HEK293 (cell line): ENCODE measurements at regions not wholly inside any gene's neighbourhood (a gene's known extent, or its start where the extent isn't known, plus 50 kb on each side); places are given as distances from the start of the nearest gene placed in this dataset.

Source experiments
- CTCF ChIA-PET: fragments of 350-600 bp; formaldehyde crosslinking; extraction: SDS; loops from one replicate; lab custom pipeline; 2021; ENCODE audit warnings: antibody characterized with exemption; lab: Yijun Ruan, JAX
- POLR2A ChIA-PET: fragments of 300-600 bp; formaldehyde crosslinking; extraction: SDS; loops from one replicate; lab custom pipeline; 2020; ENCODE audit warnings: antibody characterized with exemption, inconsistent platforms; lab: Yijun Ruan, JAX
- H3K27ac ChIP-seq: fragments of 200-500 bp; sonication (Bioruptor generic); 2 replicates; pipeline ENCODE4 v1.5.1; 2014; ENCODE audit warnings: low read depth, low read length, control low read depth, inconsistent platforms; ENCODE audit errors: extremely low read depth
- H3K36me3 ChIP-seq, 2 experiments: fragments of 200-500 bp in 1 of 2; sonication (Bioruptor generic) in 1 of 2; 1 replicate in 1 of 2; 2 replicates in 1 of 2; pipeline ENCODE4 v1.5.1; 2014 to 2017; ENCODE audit warnings: inconsistent platforms in 2 of 2, low read length in 2 of 2; ENCODE audit not compliant: control insufficient read depth in 2 of 2, insufficient read depth in 1 of 2
- H3K4me1 ChIP-seq: fragments of 200-500 bp; sonication (Bioruptor generic); 2 replicates; pipeline ENCODE4 v1.5.1; 2014; ENCODE audit warnings: mild to moderate bottlenecking, low read length, inconsistent platforms; ENCODE audit not compliant: control insufficient read depth, insufficient read depth
- H3K4me3 ChIP-seq: 2 replicates; pipeline ENCODE4 v1.5.1; 2011; ENCODE audit warnings: low read depth, mild to moderate bottlenecking, control low read depth, low read length, moderate library complexity
- H3K9me3 ChIP-seq: fragments of 200-500 bp; sonication (Bioruptor generic); 2 replicates; pipeline ENCODE4 v1.5.1; 2014; ENCODE audit warnings: low read depth, low read length, inconsistent platforms; ENCODE audit not compliant: control insufficient read depth, insufficient read depth
- EGR2 ChIP-seq: fragments of 450-650 bp; formaldehyde crosslinking; IDR thresholded peaks from 2 replicates; pipeline ENCODE4 v1.5.1; 2016; ENCODE audit warnings: low read depth, missing biosample characterization, missing genetic modification characterization
- KLF16 ChIP-seq: fragments of 450-650 bp; formaldehyde crosslinking; IDR thresholded peaks from 2 replicates; pipeline ENCODE4 v1.5.1; 2017; ENCODE audit warnings: missing biosample characterization, missing genetic modification characterization
- KLF8 ChIP-seq: fragments of 450-650 bp; formaldehyde crosslinking; IDR thresholded peaks from 2 replicates; pipeline ENCODE4 v1.5.1; 2016; ENCODE audit warnings: missing biosample characterization, missing genetic modification characterization
- SALL2 ChIP-seq: fragments of 450-650 bp; formaldehyde crosslinking; IDR thresholded peaks from 2 replicates; pipeline ENCODE4 v1.5.0; 2017; ENCODE audit warnings: missing biosample characterization, mild to moderate bottlenecking, missing genetic modification characterization, borderline replicate concordance
- YY2 ChIP-seq: fragments of 450-650 bp; formaldehyde crosslinking; IDR thresholded peaks from 2 replicates; pipeline ENCODE4 v1.5.1; 2016; ENCODE audit warnings: missing biosample characterization, missing genetic modification characterization
- ZBTB1 ChIP-seq: fragments of 450-650 bp; formaldehyde crosslinking; IDR thresholded peaks from 2 replicates; pipeline ENCODE4 v1.5.1; 2016; ENCODE audit warnings: missing biosample characterization, missing genetic modification characterization
- ZFP3 ChIP-seq: fragments of 450-650 bp; formaldehyde crosslinking; IDR thresholded peaks from 2 replicates; pipeline ENCODE4 v1.5.1; 2016; ENCODE audit warnings: low read depth, missing biosample characterization, missing genetic modification characterization
- ZFP37 ChIP-seq: fragments of 450-650 bp; formaldehyde crosslinking; IDR thresholded peaks from 2 replicates; pipeline ENCODE4 v1.5.1; 2016; ENCODE audit warnings: missing biosample characterization, missing genetic modification characterization
- ZNF138 ChIP-seq: fragments of 450-650 bp; formaldehyde crosslinking; IDR thresholded peaks from 2 replicates; pipeline ENCODE4 v1.5.1; 2016; ENCODE audit warnings: missing biosample characterization, missing genetic modification characterization, borderline replicate concordance
- ZNF16 ChIP-seq: fragments of 450-650 bp; formaldehyde crosslinking; IDR thresholded peaks from 2 replicates; pipeline ENCODE4 v1.5.1; 2016; ENCODE audit warnings: low read depth, missing biosample characterization, missing genetic modification characterization
- ZNF19 ChIP-seq: fragments of 450-650 bp; formaldehyde crosslinking; IDR thresholded peaks from 2 replicates; pipeline ENCODE4; 2016; ENCODE audit warnings: missing biosample characterization, missing genetic modification characterization, low read depth
- ZNF214 ChIP-seq: fragments of 450-650 bp; formaldehyde crosslinking; IDR thresholded peaks from 2 replicates; pipeline ENCODE4 v1.5.1; 2017; ENCODE audit warnings: missing biosample characterization, mild to moderate bottlenecking, missing genetic modification characterization, borderline replicate concordance
- ZNF24 ChIP-seq: fragments of 450-650 bp; formaldehyde crosslinking; IDR thresholded peaks from 2 replicates; pipeline ENCODE4 v1.5.1; 2016; ENCODE audit warnings: missing biosample characterization, missing genetic modification characterization
- ZNF266 ChIP-seq: fragments of 450-650 bp; formaldehyde crosslinking; IDR thresholded peaks from 2 replicates; pipeline ENCODE4 v1.5.1; 2016; ENCODE audit warnings: missing biosample characterization, missing genetic modification characterization, low read depth
- ZNF416 ChIP-seq: fragments of 450-650 bp; formaldehyde crosslinking; IDR thresholded peaks from 2 replicates; pipeline ENCODE4 v1.5.1; 2016; ENCODE audit warnings: missing biosample characterization, missing genetic modification characterization
- ZNF473 ChIP-seq: fragments of 450-650 bp; formaldehyde crosslinking; IDR thresholded peaks from 2 replicates; pipeline ENCODE4 v1.5.1; 2017; ENCODE audit warnings: missing biosample characterization, missing genetic modification characterization
- ZNF585B ChIP-seq: fragments of 450-650 bp; formaldehyde crosslinking; IDR thresholded peaks from 2 replicates; pipeline ENCODE4 v1.5.1; 2016; ENCODE audit warnings: missing biosample characterization, missing genetic modification characterization
- ZNF707 ChIP-seq: fragments of 450-650 bp; formaldehyde crosslinking; IDR thresholded peaks from 2 replicates; pipeline ENCODE4 v1.5.1; 2016; ENCODE audit warnings: missing biosample characterization, missing genetic modification characterization
- ZNF837 ChIP-seq: fragments of 450-650 bp; formaldehyde crosslinking; IDR thresholded peaks from 2 replicates; pipeline ENCODE4 v1.5.1; 2016; ENCODE audit warnings: missing biosample characterization, missing genetic modification characterization
- TF ChIP-seq, protein P1 (sequence below): fragments of 450-650 bp; formaldehyde crosslinking; IDR thresholded peaks from 2 replicates; pipeline ENCODE4 v1.5.1; 2016; ENCODE audit warnings: missing biosample characterization, missing genetic modification characterization
- TF ChIP-seq, protein P2 (sequence below): fragments of 450-650 bp; formaldehyde crosslinking; IDR thresholded peaks from 2 replicates; pipeline ENCODE4 v1.5.1; 2016; ENCODE audit warnings: missing biosample characterization, missing genetic modification characterization
- TF ChIP-seq, protein P3 (sequence below): fragments of 450-650 bp; formaldehyde crosslinking; IDR thresholded peaks from 2 replicates; pipeline ENCODE4 v1.5.1; 2016; ENCODE audit warnings: missing biosample characterization, missing genetic modification characterization
- TF ChIP-seq, protein P4 (sequence below): fragments of 450-650 bp; formaldehyde crosslinking; IDR thresholded peaks from 2 replicates; pipeline ENCODE4 v1.5.1; 2016; ENCODE audit warnings: missing biosample characterization, missing genetic modification characterization, low read depth
- TF ChIP-seq, protein P5 (sequence below): fragments of 450-650 bp; IDR thresholded peaks from 2 replicates; pipeline ENCODE4 v1.5.1; 2018; ENCODE audit warnings: missing biosample characterization, mild to moderate bottlenecking, missing genetic modification characterization

DNA sequence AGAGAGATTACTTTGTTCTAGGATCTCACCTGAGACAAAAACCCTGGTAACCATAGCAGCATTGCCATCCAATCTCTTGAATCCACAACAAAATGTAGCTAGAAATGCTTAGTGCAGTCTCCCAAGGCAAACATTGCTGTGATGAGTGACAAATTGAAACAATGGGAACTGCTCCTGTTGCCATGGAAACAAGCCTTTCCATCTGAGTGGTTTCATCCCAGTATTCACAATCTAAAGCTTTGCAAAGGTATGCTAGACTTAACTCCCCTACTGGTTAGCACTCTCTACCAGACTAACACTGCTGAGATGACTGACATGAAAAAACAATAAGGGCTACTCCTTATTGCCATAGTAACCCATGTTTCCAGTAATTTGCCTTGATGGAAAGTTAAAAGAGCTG lies 172.6 kb upstream of the CNTN3 start:
- ChIA-PET POLR2A (no interaction called here), CTCF (no interaction called here)
- no peaks in the 10 kb centered on the region for H3K9me3 ChIP-seq
- H3K27ac ChIP-seq: no peak overlapping the region
- H3K4me1 ChIP-seq: no peaks in the 10 kb centered on the region
- H3K36me3 ChIP-seq: no peaks in the 10 kb centered on the region
- H3K4me3 ChIP-seq: no peak overlapping the region
- TF ChIP-seq ZNF19 (tag by site-specific recombination): no peak
- TF ChIP-seq, protein P1, sequence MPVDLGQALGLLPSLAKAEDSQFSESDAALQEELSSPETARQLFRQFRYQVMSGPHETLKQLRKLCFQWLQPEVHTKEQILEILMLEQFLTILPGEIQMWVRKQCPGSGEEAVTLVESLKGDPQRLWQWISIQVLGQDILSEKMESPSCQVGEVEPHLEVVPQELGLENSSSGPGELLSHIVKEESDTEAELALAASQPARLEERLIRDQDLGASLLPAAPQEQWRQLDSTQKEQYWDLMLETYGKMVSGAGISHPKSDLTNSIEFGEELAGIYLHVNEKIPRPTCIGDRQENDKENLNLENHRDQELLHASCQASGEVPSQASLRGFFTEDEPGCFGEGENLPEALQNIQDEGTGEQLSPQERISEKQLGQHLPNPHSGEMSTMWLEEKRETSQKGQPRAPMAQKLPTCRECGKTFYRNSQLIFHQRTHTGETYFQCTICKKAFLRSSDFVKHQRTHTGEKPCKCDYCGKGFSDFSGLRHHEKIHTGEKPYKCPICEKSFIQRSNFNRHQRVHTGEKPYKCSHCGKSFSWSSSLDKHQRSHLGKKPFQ (tag by site-specific recombination): no peak

DNA sequence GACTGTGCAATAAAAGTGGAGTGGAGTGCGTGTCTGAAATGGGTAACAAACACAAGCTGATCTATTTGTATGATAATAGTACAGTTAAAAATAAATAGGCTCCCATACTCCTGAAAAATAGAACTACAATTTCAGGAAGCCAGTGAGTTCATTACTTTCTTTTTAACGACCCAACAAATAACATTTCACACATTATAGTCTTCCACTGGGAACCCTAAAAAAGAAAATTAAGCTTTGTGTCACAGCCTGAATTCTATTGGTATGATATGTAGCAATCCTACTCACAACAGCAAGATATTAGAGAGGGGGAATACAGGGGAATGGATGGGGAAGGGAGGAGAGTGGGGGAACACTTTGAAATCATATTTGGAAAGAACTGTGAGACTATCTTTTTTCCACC lies 156.9 kb upstream of the CNTN3 start:
- no peak for TF ChIP-seq ZNF266 (tag by site-specific recombination)
- TF ChIP-seq ZFP37 (tag by site-specific recombination): no peak
- TF ChIP-seq, protein P2, sequence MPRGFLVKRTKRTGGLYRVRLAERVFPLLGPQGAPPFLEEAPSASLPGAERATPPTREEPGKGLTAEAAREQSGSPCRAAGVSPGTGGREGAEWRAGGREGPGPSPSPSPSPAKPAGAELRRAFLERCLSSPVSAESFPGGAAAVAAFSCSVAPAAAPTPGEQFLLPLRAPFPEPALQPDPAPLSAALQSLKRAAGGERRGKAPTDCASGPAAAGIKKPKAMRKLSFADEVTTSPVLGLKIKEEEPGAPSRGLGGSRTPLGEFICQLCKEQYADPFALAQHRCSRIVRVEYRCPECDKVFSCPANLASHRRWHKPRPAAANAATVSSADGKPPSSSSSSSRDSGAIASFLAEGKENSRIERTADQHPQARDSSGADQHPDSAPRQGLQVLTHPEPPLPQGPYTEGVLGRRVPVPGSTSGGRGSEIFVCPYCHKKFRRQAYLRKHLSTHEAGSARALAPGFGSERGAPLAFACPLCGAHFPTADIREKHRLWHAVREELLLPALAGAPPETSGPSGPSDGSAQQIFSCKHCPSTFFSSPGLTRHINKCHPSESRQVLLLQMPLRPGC (tag by site-specific recombination): no peak
- TF ChIP-seq ZNF707 (tag by site-specific recombination): no peak
- TF ChIP-seq KLF8 (tag by site-specific recombination): no peak
- TF ChIP-seq EGR2 (tag by site-specific recombination): no peak
- no peak for TF ChIP-seq ZBTB1 (tag by site-specific recombination)
- no peak for TF ChIP-seq ZNF16 (tag by site-specific recombination)
- TF ChIP-seq, protein P3, sequence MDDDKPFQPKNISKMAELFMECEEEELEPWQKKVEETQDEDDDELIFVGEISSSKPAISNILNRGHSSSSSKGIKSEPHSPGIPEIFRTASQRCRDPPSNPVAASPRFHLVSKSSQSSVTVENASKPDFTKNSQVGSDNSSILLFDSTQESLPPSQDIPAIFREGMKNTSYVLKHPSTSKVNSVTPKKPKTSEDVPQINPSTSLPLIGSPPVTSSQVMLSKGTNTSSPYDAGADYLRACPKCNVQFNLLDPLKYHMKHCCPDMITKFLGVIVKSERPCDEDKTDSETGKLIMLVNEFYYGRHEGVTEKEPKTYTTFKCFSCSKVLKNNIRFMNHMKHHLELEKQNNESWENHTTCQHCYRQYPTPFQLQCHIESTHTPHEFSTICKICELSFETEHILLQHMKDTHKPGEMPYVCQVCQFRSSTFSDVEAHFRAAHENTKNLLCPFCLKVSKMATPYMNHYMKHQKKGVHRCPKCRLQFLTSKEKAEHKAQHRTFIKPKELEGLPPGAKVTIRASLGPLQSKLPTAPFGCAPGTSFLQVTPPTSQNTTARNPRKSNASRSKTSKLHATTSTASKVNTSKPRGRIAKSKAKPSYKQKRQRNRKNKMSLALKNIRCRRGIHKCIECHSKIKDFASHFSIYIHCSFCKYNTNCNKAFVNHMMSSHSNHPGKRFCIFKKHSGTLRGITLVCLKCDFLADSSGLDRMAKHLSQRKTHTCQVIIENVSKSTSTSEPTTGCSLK: no peak
- TF ChIP-seq ZNF24 (tag by site-specific recombination): no peak
- CTCF ChIA-PET: no interaction called here

DNA sequence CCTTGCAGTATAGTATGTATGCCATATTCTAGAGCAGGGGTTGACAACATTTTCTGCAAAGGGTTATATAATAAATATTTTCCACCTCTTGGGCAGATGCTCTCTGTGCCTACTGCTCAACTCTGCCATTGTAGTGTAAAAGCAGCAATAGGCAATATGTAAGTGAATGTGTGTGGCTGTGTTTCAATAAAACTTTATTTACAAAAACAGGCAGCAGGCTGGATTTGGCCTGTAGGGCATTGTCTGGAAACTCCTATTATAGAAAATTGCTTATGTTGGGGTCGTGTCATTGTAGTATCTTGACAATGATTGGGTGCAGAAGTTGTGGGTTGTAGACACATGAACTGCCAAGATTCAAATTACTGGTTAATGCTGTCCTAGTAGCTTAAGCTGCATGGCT lies 153.6 kb upstream of the CNTN3 start:
- POLR2A ChIA-PET: no interaction called here
- no peaks in the 10 kb centered on the region for H3K4me1 ChIP-seq
- no peaks in the 10 kb centered on the region for H3K9me3 ChIP-seq
- CTCF ChIA-PET: no interaction called here
- H3K27ac ChIP-seq: no peak overlapping the region
- no peak overlapping the region for H3K4me3 ChIP-seq
- no peaks in the 10 kb centered on the region for H3K36me3 ChIP-seq
- TF ChIP-seq ZNF585B (tag by site-specific recombination) (no peak), ZNF473 (tag by site-specific recombination) (no peak), ZNF837 (tag by site-specific recombination) (no peak), ZNF138 (tag by site-specific recombination) (no peak), ZNF24 (tag by site-specific recombination) (no peak), KLF16 (tag by site-specific recombination) (no peak), ZFP3 (no peak), ZNF16 (tag by site-specific recombination) (no peak), ZNF214 (no peak), SALL2 (no peak), YY2 (tag by site-specific recombination) (no peak), ZNF416 (tag by site-specific recombination) (no peak)
- TF ChIP-seq, protein P4, sequence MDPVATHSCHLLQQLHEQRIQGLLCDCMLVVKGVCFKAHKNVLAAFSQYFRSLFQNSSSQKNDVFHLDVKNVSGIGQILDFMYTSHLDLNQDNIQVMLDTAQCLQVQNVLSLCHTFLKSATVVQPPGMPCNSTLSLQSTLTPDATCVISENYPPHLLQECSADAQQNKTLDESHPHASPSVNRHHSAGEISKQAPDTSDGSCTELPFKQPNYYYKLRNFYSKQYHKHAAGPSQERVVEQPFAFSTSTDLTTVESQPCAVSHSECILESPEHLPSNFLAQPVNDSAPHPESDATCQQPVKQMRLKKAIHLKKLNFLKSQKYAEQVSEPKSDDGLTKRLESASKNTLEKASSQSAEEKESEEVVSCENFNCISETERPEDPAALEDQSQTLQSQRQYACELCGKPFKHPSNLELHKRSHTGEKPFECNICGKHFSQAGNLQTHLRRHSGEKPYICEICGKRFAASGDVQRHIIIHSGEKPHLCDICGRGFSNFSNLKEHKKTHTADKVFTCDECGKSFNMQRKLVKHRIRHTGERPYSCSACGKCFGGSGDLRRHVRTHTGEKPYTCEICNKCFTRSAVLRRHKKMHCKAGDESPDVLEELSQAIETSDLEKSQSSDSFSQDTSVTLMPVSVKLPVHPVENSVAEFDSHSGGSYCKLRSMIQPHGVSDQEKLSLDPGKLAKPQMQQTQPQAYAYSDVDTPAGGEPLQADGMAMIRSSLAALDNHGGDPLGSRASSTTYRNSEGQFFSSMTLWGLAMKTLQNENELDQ (tag by site-specific recombination): no peak
- TF ChIP-seq, protein P5, sequence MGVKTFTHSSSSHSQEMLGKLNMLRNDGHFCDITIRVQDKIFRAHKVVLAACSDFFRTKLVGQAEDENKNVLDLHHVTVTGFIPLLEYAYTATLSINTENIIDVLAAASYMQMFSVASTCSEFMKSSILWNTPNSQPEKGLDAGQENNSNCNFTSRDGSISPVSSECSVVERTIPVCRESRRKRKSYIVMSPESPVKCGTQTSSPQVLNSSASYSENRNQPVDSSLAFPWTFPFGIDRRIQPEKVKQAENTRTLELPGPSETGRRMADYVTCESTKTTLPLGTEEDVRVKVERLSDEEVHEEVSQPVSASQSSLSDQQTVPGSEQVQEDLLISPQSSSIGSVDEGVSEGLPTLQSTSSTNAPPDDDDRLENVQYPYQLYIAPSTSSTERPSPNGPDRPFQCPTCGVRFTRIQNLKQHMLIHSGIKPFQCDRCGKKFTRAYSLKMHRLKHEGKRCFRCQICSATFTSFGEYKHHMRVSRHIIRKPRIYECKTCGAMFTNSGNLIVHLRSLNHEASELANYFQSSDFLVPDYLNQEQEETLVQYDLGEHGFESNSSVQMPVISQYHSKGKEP: no peak

More for the DNA sequence above, 156.9 kb upstream of the CNTN3 start:
- POLR2A ChIA-PET: no interaction called here
- Histone ChIP-seq H3K27ac (no peak overlapping the region), H3K4me3 (no peak overlapping the region), H3K9me3 (no peaks in the 10 kb centered on the region), H3K4me1 (no peaks in the 10 kb centered on the region), H3K36me3 (no peaks in the 10 kb centered on the region)
